Medulla oblongata (tissue), 1 donor: ENCODE measurements at regions not wholly inside any gene's neighbourhood (a gene's known extent, or its start where the extent isn't known, plus 50 kb on each side); places are given as distances from the start of the nearest gene placed in this dataset.
"Not testable (repeated sequence)": the region's sequence is repeated elsewhere in the genome, so short reads cannot be mapped to it uniquely, and the experiment has no call there.

Experiments
- DNase-seq: peaks from one replicate; pipeline ENCODE4 v3.0.0-alpha.2; 2015; ENCODE audit errors: extremely low spot score

GRCh38 chrX:95218976-95219375 is 1465.7 kb upstream of the DIAPH2 start:
- no peak for DNase-seq

GRCh38 chrX:95248386-95248785 is 1436.3 kb upstream of the DIAPH2 start:
- DNase-seq, result no peak

GRCh38 chrX:95290455-95290854 is 1394.2 kb upstream of the DIAPH2 start:
- DNase-seq, result no peak

DNA sequence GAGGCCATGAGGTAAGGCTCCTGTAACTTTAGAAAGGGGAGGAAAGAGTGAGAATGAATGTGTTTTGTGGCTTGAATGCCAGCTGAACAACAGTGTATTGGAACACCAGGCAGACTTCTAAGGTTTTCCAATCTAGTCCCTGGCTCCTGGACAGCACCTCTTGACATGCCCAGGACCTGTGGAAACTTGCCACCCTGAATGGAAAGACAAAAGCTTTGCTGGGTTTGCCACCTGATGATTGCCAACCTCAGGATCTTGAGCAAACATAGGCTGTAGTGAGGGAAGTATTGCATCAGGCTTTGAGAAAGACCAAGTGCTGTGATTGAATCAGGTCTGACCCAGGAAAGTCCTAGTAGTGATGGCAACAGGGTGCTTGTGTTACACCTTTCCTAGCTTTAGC is 1393.1 kb upstream of the DIAPH2 start:
- DNase-seq, result no peak

- DNase-seq, result no peak
These were observed 1365.8 kb upstream of the DIAPH2 start for GRCh38 chrX:95318882-95319281.

- DNase-seq, result no peak
These were observed 1359.5 kb upstream of the DIAPH2 start for GRCh38 chrX:95325185-95325584.

DNA sequence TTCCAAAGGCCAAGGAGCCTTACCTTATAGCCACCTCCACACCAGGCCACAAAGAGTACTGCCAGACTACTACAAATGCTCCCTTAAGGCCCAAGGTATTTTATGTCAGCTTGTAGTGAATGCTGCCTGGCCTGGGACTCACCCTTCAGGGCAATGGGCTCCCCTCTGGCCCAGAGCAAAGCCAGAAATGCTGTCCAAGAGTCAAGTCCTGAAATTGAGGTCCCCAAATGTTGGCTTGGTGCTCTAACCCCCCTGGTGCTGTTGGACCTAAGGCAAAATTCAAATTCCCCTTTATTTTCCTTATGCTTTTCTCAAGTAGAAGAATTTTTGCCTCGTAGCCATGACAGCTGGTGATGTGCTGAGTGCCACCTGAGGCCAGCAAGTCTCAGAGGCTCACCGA is 1354.3 kb upstream of the DIAPH2 start:
- DNase-seq, result no peak

DNA sequence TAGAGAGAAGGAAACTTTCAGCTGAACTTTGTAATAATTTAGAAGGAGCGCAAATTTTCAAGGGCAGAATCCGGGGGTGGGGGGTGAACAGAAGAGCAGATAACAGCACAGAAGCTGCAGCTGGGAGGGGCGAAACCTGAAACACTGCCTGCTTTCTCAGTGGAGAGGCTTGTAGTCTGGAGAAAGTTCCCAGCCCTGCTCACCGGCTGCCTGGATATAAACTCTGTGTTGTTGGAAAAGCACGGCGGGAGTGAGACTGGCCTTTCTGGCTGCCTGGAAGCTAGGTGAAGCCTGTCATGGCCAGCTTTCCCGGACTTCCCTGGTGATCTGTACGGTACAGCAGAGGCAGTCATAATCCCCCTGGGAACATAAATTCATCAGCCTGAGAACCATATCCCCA is 1352.1 kb upstream of the DIAPH2 start:
- no peak for DNase-seq

DNA sequence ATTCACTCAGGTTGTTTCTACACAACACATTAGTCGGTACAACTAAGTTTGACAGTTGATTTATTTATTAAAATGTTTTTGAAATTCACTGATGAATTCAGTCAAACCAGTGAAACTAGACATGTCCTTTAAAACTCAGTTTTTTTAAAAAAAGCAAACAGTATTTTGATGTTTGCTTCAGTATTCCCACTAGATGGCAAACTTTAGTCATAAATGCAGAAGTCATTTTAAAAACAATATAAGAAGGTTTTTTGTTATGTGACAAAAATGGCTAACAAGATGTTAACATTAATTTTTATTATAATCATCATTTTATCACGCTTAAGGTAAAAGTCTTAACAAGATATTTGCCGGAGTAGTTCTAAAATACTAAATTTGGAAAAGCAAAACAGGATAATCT is 1337.8 kb upstream of the DIAPH2 start:
- DNase-seq, result no peak

DNA sequence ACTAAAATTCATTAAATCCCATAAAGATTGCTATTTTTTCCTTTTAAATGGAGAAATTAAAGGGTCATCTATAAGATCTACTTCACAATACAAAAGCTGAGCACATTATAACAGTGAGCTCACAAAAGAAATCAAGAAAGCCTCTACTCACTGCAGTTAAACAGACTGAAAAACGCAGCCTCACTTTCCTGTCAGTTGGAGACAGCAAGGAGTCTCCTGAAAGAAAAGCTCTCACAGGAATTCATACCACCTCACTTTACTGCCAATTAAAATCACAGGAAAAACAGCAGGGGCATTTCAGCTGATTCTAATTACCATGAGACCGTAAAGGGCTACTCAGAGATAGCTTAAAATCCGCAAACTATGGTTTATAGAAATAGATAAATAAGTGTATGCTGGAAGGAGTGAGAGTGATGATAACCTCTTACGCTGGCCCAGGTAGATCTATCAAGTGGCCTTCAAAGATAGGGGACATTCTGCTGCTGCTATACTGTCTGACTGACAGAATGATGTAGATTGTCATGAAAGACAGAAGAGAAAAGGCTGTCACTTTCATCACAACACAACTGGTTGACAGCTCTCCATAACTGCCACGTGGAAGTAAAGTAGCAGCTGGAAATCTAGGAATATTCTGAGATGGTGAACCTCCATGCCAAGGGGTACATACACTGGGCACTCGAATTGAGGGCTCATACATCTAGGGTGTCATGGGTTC is 1333.7 kb upstream of the DIAPH2 start:
- DNase-seq, result no peak

DNA sequence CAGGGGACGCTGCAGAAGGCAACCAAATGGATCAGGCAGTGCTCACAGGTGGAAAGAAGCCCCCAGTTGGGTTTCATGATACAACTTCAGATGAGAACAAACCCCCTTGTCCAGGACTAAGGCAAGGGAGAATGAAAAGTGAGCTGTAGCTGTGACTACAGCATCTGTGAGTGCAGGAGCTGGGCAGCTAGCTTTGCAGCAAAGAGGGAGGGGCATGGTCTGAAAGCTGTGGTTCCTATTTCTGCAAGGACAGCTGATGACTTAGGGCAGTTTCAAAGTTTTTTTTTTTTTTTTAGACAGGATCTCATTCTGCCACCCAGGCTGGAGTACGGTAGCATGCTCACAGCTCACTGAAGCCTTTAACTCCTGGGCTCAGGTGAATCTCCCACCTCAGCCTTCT is 1317.4 kb upstream of the DIAPH2 start:
- no peak for DNase-seq

- DNase-seq, result no peak
These were observed 1301.8 kb upstream of the DIAPH2 start for GRCh38 chrX:95382799-95383198.

DNA sequence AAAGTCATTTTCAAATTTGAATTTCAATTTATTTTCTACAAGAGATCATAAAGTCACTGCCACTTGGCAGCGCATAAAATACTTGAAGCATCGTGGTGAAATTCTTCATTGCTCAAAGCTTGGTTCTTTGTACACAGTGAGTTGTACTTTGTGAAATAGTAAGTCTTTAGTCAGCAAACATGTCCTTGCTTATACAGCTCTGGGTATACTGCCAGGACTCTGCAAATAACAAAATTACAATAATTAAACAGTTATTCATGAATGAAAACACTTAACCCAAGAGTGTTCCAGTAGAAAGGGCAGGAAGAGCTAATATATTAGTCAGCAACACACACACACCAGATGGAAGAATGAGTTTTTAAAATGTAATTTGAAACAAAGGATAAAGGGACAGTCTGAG is 1300.9 kb upstream of the DIAPH2 start:
- DNase-seq, result no peak

DNA sequence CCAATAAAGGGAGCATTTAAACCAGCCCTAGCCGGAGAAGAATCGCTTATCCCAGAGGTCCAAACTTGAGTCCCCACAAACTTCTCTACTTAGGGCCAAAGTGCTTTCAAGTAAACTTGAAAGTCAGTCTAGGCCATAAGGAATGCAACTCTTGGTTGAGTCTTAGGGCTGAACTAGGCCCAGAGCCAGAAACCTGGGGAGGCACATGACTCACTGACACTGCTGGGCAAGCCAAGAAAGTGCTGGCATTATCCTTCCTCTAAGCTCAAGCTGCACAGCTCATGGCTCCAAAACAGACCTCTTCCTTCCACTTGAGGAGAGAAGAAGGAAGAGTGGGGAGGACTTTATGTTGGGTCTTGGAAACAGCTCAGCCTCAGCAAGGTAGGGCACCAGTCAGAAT is 1257.3 kb upstream of the DIAPH2 start:
- no peak for DNase-seq

DNA sequence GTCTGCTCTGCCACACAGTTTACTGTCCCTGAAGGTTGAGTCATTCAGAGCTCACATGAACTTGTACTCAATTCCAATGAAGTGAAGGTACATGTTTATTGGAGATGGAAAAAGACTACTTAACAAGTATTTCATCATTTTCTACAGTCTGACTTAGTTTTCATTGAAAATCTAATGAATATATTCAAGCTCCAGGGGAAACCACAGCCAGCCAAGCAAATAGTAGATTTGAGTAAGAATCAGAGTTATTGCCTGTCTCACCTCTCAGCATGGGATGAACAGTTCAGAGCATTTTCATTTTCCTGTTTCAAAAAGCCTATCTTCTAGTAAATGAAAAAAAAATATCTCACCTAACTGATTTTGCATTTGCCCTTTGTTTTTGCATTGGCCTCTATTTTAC is 1249.4 kb upstream of the DIAPH2 start:
- DNase-seq, result no peak

- no peak for DNase-seq
These were observed 1242.8 kb upstream of the DIAPH2 start for GRCh38 chrX:95441836-95442235.

DNA sequence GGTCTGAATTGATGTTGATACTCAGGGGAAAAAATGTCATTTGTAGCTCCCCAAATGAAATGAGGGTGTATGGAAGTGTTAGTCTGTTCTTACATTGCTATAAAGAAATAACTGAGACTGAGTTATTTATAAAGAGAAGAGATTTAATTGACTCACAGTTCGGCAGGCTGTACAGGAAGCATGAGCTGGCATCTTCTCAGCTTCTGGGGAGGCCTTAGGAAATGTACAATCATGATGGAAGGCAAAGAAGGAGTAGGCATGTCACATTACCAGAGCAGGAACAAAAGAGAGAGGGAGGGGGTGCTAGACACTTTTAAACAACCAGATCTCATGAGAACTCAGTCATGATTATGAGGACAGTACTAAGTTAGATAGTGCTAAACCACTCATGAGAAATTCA is 1199.9 kb upstream of the DIAPH2 start:
- no peak for DNase-seq

GRCh38 chrX:95505721-95506120 is 1178.9 kb upstream of the DIAPH2 start:
- DNase-seq, result no peak

GRCh38 chrX:95509474-95509873 is 1175.2 kb upstream of the DIAPH2 start:
- DNase-seq, result no peak

DNA sequence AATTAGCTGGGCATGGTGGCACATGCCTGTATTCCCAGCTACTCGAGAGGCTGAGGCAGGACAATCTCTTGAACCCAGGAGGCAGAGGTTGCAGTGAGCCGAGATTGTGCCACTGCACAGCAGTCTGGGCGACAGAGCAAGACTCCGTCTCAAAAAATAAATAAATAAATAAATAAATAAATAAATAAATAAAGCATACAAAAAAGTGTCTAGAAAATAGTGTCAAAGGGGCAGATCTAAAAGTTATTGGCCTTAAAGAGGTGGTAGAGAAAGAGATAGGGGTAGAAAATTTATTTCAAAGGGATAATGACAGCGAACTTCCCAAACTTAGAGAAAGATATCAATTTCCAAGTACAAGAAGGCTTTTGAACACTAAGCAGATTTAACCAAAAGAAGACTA is 1160.6 kb upstream of the DIAPH2 start:
- DNase-seq, result not testable (repeated sequence)

DNA sequence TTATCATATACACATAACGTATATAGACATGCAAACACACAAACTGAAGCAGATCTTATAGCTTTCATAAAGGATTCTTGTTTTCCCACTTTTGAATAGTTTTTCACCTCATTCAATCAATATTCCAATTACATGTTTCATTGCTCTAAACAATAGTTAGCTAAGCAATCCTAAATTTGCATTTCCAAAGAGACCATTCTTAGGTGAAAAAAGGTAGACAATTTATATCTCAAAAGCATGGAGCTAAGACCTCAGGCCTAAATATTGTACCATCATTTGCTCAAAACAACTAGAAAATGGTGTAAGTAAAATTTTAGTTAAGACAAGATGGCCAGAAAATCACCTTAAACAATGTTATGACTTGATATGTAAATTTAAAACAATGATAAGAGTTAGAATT is 1148.5 kb upstream of the DIAPH2 start:
- no peak for DNase-seq

GRCh38 chrX:95536661-95537060 is 1148.0 kb upstream of the DIAPH2 start:
- DNase-seq, result no peak

GRCh38 chrX:95539041-95539440 is 1145.6 kb upstream of the DIAPH2 start:
- no peak for DNase-seq

DNA sequence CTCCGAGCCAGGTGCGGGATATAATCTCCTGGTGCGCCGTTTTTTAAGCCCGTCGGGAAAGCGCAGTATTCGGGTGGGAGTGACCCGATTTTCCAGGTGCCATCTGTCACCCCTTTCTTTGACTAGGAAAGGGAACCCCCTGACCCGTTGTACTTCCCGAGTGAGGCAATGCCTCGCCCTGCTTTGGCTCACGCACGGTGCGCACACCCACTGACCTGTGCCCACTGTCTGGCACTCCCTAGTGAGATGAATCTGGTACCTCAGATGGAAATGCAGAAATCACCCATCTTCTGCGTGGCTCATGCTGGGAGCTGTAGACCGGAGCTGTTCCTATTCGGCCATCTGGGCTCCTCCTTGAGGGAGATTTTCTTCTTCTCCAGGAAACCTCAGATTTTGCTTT is 1135.1 kb upstream of the DIAPH2 start:
- not testable (repeated sequence) for DNase-seq
